H9 (cell line): ENCODE measurements at regions not wholly inside any gene's neighbourhood (a gene's known extent, or its start where the extent isn't known, plus 50 kb on each side); places are given as distances from the start of the nearest gene placed in this dataset.

Experiments used
- DNase-seq: peaks from one replicate; pipeline ENCODE4 v3.0.0-alpha.2; 2017
- H2AFZ ChIP-seq: one replicate; pipeline ENCODE4 v1.6.1; 2013; ENCODE audit warnings: mild to moderate bottlenecking, low read length, control low read depth, moderate library complexity
- H2AK5ac ChIP-seq: 2 replicates; pipeline ENCODE4 v1.6.1; 2013; ENCODE audit warnings: low read length, control low read depth, mixed read lengths; ENCODE audit not compliant: insufficient read length
- H2BK120ac ChIP-seq: one replicate; pipeline ENCODE4 v1.6.1; 2013; ENCODE audit warnings: low read depth, mild to moderate bottlenecking, low read length, control low read depth, inconsistent platforms; ENCODE audit not compliant: poor library complexity, severe bottlenecking
- H2BK12ac ChIP-seq: 2 replicates; pipeline ENCODE4 v1.6.1; 2013; ENCODE audit warnings: low read length, control low read depth, mixed read lengths, low read depth; ENCODE audit not compliant: insufficient read length
- H2BK15ac ChIP-seq: 2 replicates; pipeline ENCODE4 v1.6.1; 2013; ENCODE audit warnings: low read depth, low read length, control low read depth
- H2BK20ac ChIP-seq: one replicate; pipeline ENCODE4 v1.6.1; 2013; ENCODE audit warnings: low read depth, mild to moderate bottlenecking, low read length, control low read depth, inconsistent platforms; ENCODE audit not compliant: poor library complexity, severe bottlenecking
- H2BK5ac ChIP-seq: 2 replicates; pipeline ENCODE4 v1.6.1; 2013; ENCODE audit warnings: low read length, control low read depth, mixed read lengths; ENCODE audit not compliant: insufficient read length
- H3K14ac ChIP-seq: 2 replicates; pipeline ENCODE4 v1.6.1; 2013; ENCODE audit warnings: low read length, control low read depth; ENCODE audit not compliant: insufficient read depth
- H3K18ac ChIP-seq: 2 replicates; pipeline ENCODE4 v1.6.1; 2013; ENCODE audit warnings: low read depth, mild to moderate bottlenecking, mixed read lengths, low read length, control low read depth; ENCODE audit not compliant: insufficient read length
- H3K23ac ChIP-seq: 2 replicates; pipeline ENCODE4 v1.6.1; 2013; ENCODE audit warnings: low read length, control low read depth, mixed read lengths, low read depth; ENCODE audit not compliant: insufficient read length
- H3K23me2 ChIP-seq: 2 replicates; pipeline ENCODE4 v1.6.1; 2013; ENCODE audit warnings: low read depth, mild to moderate bottlenecking, mixed read lengths, low read length, control low read depth; ENCODE audit not compliant: insufficient read length, poor library complexity, severe bottlenecking
- H3K27ac ChIP-seq: 2 replicates; pipeline ENCODE4 v1.5.1; 2013; ENCODE audit warnings: low read length, control low read depth, mixed read lengths, low read depth; ENCODE audit not compliant: insufficient read length
- H3K27me3 ChIP-seq: 2 replicates; pipeline ENCODE4 v1.6.1; 2013; ENCODE audit warnings: low read length, control low read depth, inconsistent platforms; ENCODE audit not compliant: insufficient read depth
- H3K4ac ChIP-seq: 2 replicates; pipeline ENCODE4 v1.6.1; 2013; ENCODE audit warnings: low read depth, mild to moderate bottlenecking, control low read depth, inconsistent platforms, low read length, moderate library complexity
- H3K4me1 ChIP-seq: 2 replicates; pipeline ENCODE4 v1.6.1; 2013; ENCODE audit warnings: low read length, control low read depth, inconsistent platforms; ENCODE audit not compliant: insufficient read depth
- H3K4me2 ChIP-seq: 2 replicates; pipeline ENCODE4 v1.6.1; 2013; ENCODE audit warnings: low read length, control low read depth, mixed read lengths; ENCODE audit not compliant: insufficient read length, insufficient read depth
- H3K56ac ChIP-seq: 2 replicates; pipeline ENCODE4 v1.6.1; 2013; ENCODE audit warnings: low read depth, mild to moderate bottlenecking, mixed read lengths, low read length, control low read depth; ENCODE audit not compliant: insufficient read length
- H3K79me1 ChIP-seq: 2 replicates; pipeline ENCODE4 v1.6.1; 2013; ENCODE audit warnings: low read depth, mild to moderate bottlenecking, moderate library complexity, low read length, control low read depth, inconsistent platforms; ENCODE audit not compliant: insufficient read depth, poor library complexity, severe bottlenecking
- H3K79me2 ChIP-seq: 2 replicates; pipeline ENCODE4 v1.6.1; 2013; ENCODE audit warnings: low read length, control low read depth, inconsistent platforms; ENCODE audit not compliant: insufficient read depth
- H3K9ac ChIP-seq: 2 replicates; pipeline ENCODE4 v1.6.1; 2013; ENCODE audit warnings: low read length, control low read depth, mixed read lengths; ENCODE audit not compliant: insufficient read length; ENCODE audit errors: extremely low read depth
- H3K9me3 ChIP-seq: one replicate; pipeline ENCODE4 v1.6.1; 2013; ENCODE audit warnings: low read depth, low read length, inconsistent platforms; ENCODE audit not compliant: control insufficient read depth
- H3T11ph ChIP-seq: one replicate; pipeline ENCODE4 v1.6.1; 2013; ENCODE audit warnings: mild to moderate bottlenecking, low read length, control low read depth, inconsistent platforms
- H4K20me1 ChIP-seq: one replicate; pipeline ENCODE4 v1.6.1; 2013; ENCODE audit not compliant: control insufficient read depth, insufficient read length, insufficient read depth
- H4K5ac ChIP-seq: 2 replicates; pipeline ENCODE4 v1.6.1; 2013; ENCODE audit warnings: low read depth, mild to moderate bottlenecking, mixed read lengths, low read length, control low read depth; ENCODE audit not compliant: insufficient read length
- H4K8ac ChIP-seq: replicated peaks from 2 replicates; pipeline ENCODE4 v1.6.1; 2013; ENCODE audit warnings: low read length, control low read depth, mixed read lengths, low read depth; ENCODE audit not compliant: insufficient read length
- H4K91ac ChIP-seq: 2 replicates; pipeline ENCODE4 v1.6.1; 2013; ENCODE audit warnings: low read depth, mild to moderate bottlenecking, moderate library complexity, mixed read lengths, low read length, control low read depth; ENCODE audit not compliant: insufficient read length
- H3K27ac Mint-ChIP-seq, 3 experiments: 2 replicates in 2 of 3; 3 replicates in 1 of 3; pipeline ENCODE4 v1.8.0; 2020 to 2021; ENCODE audit warnings: mixed read lengths in 3 of 3, mild to moderate bottlenecking in 1 of 3, moderate library complexity in 1 of 3
- H3K27me3 Mint-ChIP-seq: 2 replicates; pipeline ENCODE4 v1.8.0; 2021; ENCODE audit warnings: low read depth, mild to moderate bottlenecking, moderate library complexity, mixed read lengths
- H3K36me3 Mint-ChIP-seq, 3 experiments: 2 replicates in 2 of 3; 3 replicates in 1 of 3; pipeline ENCODE4 v1.8.0; 2020 to 2021; ENCODE audit warnings: low read depth in 3 of 3, mixed read lengths in 3 of 3; ENCODE audit not compliant: insufficient read depth in 1 of 3
- H3K4me1 Mint-ChIP-seq, 2 experiments: 2 replicates each; pipeline ENCODE4 v1.8.0; 2020; ENCODE audit warnings: mixed read lengths in 2 of 2
- H3K4me3 Mint-ChIP-seq, 2 experiments: 2 replicates in 1 of 2; 3 replicates in 1 of 2; pipeline ENCODE4 v1.8.0; 2020 to 2021; ENCODE audit warnings: mild to moderate bottlenecking in 2 of 2, mixed read lengths in 2 of 2, moderate library complexity in 1 of 2
- H3K9me3 Mint-ChIP-seq, 2 experiments: 2 replicates in 1 of 2; 3 replicates in 1 of 2; pipeline ENCODE4 v1.8.0; 2020; ENCODE audit warnings: mild to moderate bottlenecking in 2 of 2, mixed read lengths in 2 of 2, moderate library complexity in 1 of 2
- CTCF ChIP-seq: fragments of 200-600 bp; sonication (generic); conservative IDR thresholded peaks from 3 replicates; pipeline ENCODE4 v1.8.0; 2021; ENCODE audit warnings: antibody characterized with exemption, mild to moderate bottlenecking
- WGBS: extraction: QIAGEN DNeasy Blood & Tissue Kit; methylation state at CpG from one replicate; pipeline ENCODE4 v1.1.7; 2013; ENCODE audit warnings: missing lambda C conversion rate, low lambda C conversion rate, mixed read lengths; ENCODE audit not compliant: insufficient read length; ENCODE audit errors: extremely low coverage; 5-methylcytosine and 5-hydroxymethylcytosine counted together

- H3K56ac ChIP-seq, result no peak overlapping the region
- no peak overlapping the region for H4K8ac ChIP-seq
- no peaks in the 10 kb centered on the region for H3K79me1 ChIP-seq
- H2BK20ac ChIP-seq, result no peak overlapping the region
- H3K23me2 ChIP-seq, result no peaks in the 10 kb centered on the region
- H3K27ac Mint-ChIP-seq, result peak overlapping the region in 1 of 3 experiments; percentile 53; a peak in 2 of 7 replicates
- no peaks in the 10 kb centered on the region for H3K9me3 ChIP-seq
- no peak overlapping the region for H2AFZ ChIP-seq
- H3K27me3 Mint-ChIP-seq, result no peaks in the 10 kb centered on the region; the same call in none of the 2 replicates
- no peaks in the 10 kb centered on the region for H4K20me1 ChIP-seq
- no peak overlapping the region for H3K4ac ChIP-seq
- no peak overlapping the region for H3K27ac ChIP-seq
- no peaks in the 10 kb centered on the region for H3K27me3 ChIP-seq
- WGBS, result no CpG with 5 or more reads among the region's 12 CpGs
- H3K18ac ChIP-seq, result no peak overlapping the region
- no peak overlapping the region for H3K23ac ChIP-seq
- no peak overlapping the region for H2BK5ac ChIP-seq
- TF ChIP-seq CTCF, result no peak
- H3K9ac ChIP-seq, result no peak overlapping the region
- H2BK120ac ChIP-seq, result no peak overlapping the region
- no peak for DNase-seq
- no peak overlapping the region for H3K4me3 Mint-ChIP-seq
- H2AK5ac ChIP-seq, result no peak overlapping the region
- H2BK12ac ChIP-seq, result no peak overlapping the region
- H2BK15ac ChIP-seq, result no peak overlapping the region
- no peak overlapping the region for H3T11ph ChIP-seq
- no peak overlapping the region for H4K91ac ChIP-seq
- no peak overlapping the region for H4K5ac ChIP-seq
- peaks cover 13 to 16% of the 10 kb centered on the region in 2 experiments for H3K4me1 Mint-ChIP-seq
- no peaks in the 10 kb centered on the region for H3K9me3 Mint-ChIP-seq
- H3K79me2 ChIP-seq, result no peaks in the 10 kb centered on the region
- H3K36me3 Mint-ChIP-seq, result no peaks in the 10 kb centered on the region
- H3K4me1 ChIP-seq, result no peaks in the 10 kb centered on the region; the same call in 1 of the 2 replicates
- no peak overlapping the region for H3K14ac ChIP-seq
- H3K4me2 ChIP-seq, result no peak overlapping the region
These were observed 264.6 kb downstream of the SNX10 start for GRCh38 chr7:26556061-26556881.
